ENCODE measurements at regions not wholly inside any gene's neighbourhood (a gene's known extent, or its start where the extent isn't known, plus 50 kb on each side); places are given as distances from the start of the nearest gene placed in this dataset.

DNA sequence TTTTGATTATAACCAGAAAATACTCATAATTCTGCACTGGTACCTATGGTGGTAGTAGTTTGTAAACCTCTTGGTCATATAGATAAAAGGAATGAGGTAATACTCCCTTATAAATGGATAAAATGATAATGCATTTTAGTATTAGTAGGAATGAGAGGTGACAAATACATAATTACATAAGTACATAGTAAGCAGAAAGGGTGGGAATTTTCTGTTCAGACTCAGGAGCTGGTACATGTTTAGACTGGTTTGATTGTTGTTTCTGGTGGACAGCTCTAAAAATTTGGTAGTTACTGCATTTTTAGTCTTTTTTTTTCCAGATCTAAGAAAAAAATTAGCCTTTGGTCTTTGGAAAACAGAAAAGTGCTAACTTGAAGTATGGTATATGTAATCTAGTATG, 70.4 kb upstream of the AGA start:
- Histone ChIP-seq H3K36me3 (ENCODE audit: insufficient read depth, low read length, poor library complexity, severe bottlenecking) (no peaks in the 10 kb centered on the region), H3K4me3 (ENCODE audit: low read depth, low read length, poor library complexity, severe bottlenecking) (no peak overlapping the region), H3K4me1 (ENCODE audit: insufficient read depth, low read length, poor library complexity, severe bottlenecking) (no peaks in the 10 kb centered on the region), H3K9me3 (ENCODE audit: low read depth, low read length, poor library complexity, severe bottlenecking) (no peaks in the 10 kb centered on the region), H3K27me3 (replicated peaks; ENCODE audit: insufficient read depth, low read depth, low read length, poor library complexity) (no peaks in the 10 kb centered on the region), H3K27ac (ENCODE audit: low read depth, low read length, poor library complexity, severe bottlenecking) (no peak overlapping the region)
- no peak for DNase-seq (ENCODE audit: low spot score)
- intact Hi-C loops (cut with micrococcal nuclease; ENCODE audit: unreplicated experiment): no loop called here
- POLR2A ChIA-PET (ENCODE audit: low non-redundant PET): no interaction called here
- no TSS peak for BruUV-seq (replicated peaks)
- CTCF ChIA-PET: no interaction called here
- no peak for TF ChIP-seq EZH2 (IDR thresholded peaks at IDR 0.05; ENCODE audit: borderline replicate concordance, low read depth, low read length, poor library complexity, severe bottlenecking)
- TF ChIP-seq, protein P1, sequence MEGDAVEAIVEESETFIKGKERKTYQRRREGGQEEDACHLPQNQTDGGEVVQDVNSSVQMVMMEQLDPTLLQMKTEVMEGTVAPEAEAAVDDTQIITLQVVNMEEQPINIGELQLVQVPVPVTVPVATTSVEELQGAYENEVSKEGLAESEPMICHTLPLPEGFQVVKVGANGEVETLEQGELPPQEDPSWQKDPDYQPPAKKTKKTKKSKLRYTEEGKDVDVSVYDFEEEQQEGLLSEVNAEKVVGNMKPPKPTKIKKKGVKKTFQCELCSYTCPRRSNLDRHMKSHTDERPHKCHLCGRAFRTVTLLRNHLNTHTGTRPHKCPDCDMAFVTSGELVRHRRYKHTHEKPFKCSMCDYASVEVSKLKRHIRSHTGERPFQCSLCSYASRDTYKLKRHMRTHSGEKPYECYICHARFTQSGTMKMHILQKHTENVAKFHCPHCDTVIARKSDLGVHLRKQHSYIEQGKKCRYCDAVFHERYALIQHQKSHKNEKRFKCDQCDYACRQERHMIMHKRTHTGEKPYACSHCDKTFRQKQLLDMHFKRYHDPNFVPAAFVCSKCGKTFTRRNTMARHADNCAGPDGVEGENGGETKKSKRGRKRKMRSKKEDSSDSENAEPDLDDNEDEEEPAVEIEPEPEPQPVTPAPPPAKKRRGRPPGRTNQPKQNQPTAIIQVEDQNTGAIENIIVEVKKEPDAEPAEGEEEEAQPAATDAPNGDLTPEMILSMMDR (conservative IDR thresholded peaks at IDR 0.05; ENCODE audit: low read depth, low read length): no peak

DNA sequence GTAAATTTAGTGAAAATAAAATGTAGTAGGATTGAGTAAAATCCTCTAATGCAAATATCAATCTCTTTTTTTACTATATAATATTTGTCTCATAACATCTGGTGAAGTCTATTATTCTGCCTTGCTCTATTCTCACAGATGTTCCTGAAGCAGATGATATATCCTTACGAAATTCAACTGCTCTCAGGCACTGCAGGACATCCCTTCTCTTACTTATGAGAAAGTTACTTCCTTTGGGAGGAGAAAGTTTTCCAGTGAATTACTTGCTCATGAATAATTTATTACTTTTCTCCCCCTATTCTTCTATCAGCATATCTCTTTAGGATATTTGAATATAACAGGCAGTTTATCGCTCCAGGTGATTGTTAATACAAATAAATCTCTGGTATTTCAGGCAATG, 75.6 kb upstream of the AGA start:
- Histone ChIP-seq H3K4me1 (ENCODE audit: insufficient read depth, low read length, poor library complexity, severe bottlenecking) (no peaks in the 10 kb centered on the region), H3K27me3 (replicated peaks; ENCODE audit: insufficient read depth, low read depth, low read length, poor library complexity) (no peaks in the 10 kb centered on the region), H3K4me3 (ENCODE audit: low read depth, low read length, poor library complexity, severe bottlenecking) (no peak overlapping the region), H3K9me3 (ENCODE audit: low read depth, low read length, poor library complexity, severe bottlenecking) (no peaks in the 10 kb centered on the region), H3K36me3 (ENCODE audit: insufficient read depth, low read length, poor library complexity, severe bottlenecking) (no peaks in the 10 kb centered on the region), H3K27ac (ENCODE audit: low read depth, low read length, poor library complexity, severe bottlenecking) (no peak overlapping the region)
- no TSS peak for BruUV-seq (replicated peaks)
- DNase-seq (ENCODE audit: low spot score): peak; percentile 4
- ChIA-PET CTCF (no interaction called here), POLR2A (ENCODE audit: low non-redundant PET) (no interaction called here)
- intact Hi-C loops (cut with micrococcal nuclease; ENCODE audit: unreplicated experiment): no loop called here
- TF ChIP-seq, protein P1 (conservative IDR thresholded peaks at IDR 0.05; ENCODE audit: low read depth, low read length): no peak
- no peak for TF ChIP-seq EZH2 (IDR thresholded peaks at IDR 0.05; ENCODE audit: borderline replicate concordance, low read depth, low read length, poor library complexity, severe bottlenecking)

DNA sequence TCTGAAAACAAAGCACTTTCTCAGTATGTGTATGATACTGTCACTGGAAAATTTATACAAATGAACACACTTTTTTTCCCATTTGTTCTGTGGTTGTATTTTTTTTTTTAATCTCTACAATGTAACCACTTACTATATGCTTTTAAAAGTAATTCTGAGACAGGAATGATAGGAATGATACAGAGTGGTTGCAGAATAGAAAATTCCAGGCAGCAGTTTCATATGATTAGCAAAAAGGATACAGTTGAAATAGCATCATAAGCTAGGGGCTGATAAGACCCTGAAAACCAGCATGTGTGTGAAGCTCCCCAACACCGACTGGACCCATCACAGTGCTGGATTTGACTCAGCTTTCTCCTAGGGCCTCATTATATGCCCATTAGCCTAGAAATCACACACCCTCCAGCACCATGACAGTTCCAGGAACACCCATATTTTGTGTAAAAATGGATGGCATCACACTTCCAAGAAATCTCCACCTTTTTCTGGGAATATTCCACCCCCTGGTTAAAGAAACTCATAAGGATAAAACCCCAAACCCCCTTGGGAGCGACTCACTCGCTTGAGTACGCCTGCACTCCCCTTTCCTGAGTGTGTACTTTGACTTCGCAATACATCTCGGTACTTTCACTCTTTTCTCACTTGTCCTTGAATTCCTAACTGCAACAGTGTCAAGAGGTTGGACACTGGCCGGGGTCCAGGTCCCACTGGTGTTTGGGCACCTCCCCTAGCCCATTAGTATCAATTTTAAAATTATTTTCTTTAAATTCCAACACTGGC, 77.4 kb upstream of the AGA start:
- intact Hi-C loops (cut with micrococcal nuclease; ENCODE audit: unreplicated experiment): no loop called here
- no peak for DNase-seq (ENCODE audit: low spot score)
- TF ChIP-seq, protein P1 (conservative IDR thresholded peaks at IDR 0.05; ENCODE audit: low read depth, low read length): no peak
- TF ChIP-seq EZH2 (IDR thresholded peaks at IDR 0.05; ENCODE audit: borderline replicate concordance, low read depth, low read length, poor library complexity, severe bottlenecking): no peak
- BruUV-seq (replicated peaks): no TSS peak
- no peak overlapping the region for H3K27ac ChIP-seq (ENCODE audit: low read depth, low read length, poor library complexity, severe bottlenecking)
- no peaks in the 10 kb centered on the region for H3K27me3 ChIP-seq (replicated peaks; ENCODE audit: insufficient read depth, low read depth, low read length, poor library complexity)
- POLR2A ChIA-PET (ENCODE audit: low non-redundant PET): no interaction called here
- no peaks in the 10 kb centered on the region for H3K36me3 ChIP-seq (ENCODE audit: insufficient read depth, low read length, poor library complexity, severe bottlenecking)
- no peaks in the 10 kb centered on the region for H3K9me3 ChIP-seq (ENCODE audit: low read depth, low read length, poor library complexity, severe bottlenecking)
- no peak overlapping the region for H3K4me3 ChIP-seq (ENCODE audit: low read depth, low read length, poor library complexity, severe bottlenecking)
- CTCF ChIA-PET: no interaction called here
- H3K4me1 ChIP-seq (ENCODE audit: insufficient read depth, low read length, poor library complexity, severe bottlenecking): no peaks in the 10 kb centered on the region
